ENCODE measurements at regions not wholly inside any gene's neighbourhood (a gene's known extent, or its start where the extent isn't known, plus 50 kb on each side); places are given as distances from the start of the nearest gene placed in this dataset.

DNA sequence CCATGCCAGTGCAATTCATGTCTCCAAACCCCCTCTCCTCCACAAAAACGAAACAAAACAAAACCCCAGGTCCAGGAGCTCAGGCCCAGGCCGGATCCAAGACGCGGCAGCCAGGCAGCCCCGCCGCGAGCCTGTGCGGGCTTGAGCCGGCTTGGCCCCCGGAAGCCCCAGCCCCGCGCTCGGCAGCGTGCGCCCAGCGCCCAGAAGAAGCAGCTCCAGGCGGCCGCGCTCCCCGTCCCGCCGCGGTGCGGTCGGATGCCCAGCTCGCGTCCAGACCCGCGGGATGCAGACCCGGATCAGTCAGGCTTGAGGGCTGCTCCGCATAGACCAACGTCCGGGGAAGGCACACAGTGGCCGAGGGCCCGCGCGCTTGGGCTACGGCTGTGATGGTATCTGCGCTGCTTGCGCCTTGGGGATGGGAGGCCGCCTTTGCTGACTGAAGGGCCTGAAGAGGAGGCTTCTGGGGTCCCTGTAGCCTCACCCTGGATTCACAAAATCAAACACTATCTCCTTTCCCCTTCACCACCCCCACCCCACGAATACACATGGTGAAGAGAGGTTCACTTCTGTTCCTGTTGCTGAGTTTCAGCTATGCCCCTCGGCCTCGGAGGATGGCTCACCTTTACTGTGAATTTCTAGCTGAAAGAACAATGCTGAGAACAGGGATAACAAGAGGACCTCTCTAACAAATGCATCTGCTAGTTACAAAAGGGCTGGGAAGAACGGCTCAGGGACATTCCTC lies 79.9 kb upstream of the EN2 start:
- no peak for TF ChIP-seq EP300 (IDR thresholded peaks at IDR 0.05)
- TF ChIP-seq, protein P1, sequence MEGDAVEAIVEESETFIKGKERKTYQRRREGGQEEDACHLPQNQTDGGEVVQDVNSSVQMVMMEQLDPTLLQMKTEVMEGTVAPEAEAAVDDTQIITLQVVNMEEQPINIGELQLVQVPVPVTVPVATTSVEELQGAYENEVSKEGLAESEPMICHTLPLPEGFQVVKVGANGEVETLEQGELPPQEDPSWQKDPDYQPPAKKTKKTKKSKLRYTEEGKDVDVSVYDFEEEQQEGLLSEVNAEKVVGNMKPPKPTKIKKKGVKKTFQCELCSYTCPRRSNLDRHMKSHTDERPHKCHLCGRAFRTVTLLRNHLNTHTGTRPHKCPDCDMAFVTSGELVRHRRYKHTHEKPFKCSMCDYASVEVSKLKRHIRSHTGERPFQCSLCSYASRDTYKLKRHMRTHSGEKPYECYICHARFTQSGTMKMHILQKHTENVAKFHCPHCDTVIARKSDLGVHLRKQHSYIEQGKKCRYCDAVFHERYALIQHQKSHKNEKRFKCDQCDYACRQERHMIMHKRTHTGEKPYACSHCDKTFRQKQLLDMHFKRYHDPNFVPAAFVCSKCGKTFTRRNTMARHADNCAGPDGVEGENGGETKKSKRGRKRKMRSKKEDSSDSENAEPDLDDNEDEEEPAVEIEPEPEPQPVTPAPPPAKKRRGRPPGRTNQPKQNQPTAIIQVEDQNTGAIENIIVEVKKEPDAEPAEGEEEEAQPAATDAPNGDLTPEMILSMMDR (IDR thresholded peaks at IDR 0.05): no peak
- TF ChIP-seq POLR2AphosphoS5 (IDR thresholded peaks at IDR 0.05): no peak
- no peak for TF ChIP-seq POLR2A (IDR thresholded peaks at IDR 0.05)

DNA sequence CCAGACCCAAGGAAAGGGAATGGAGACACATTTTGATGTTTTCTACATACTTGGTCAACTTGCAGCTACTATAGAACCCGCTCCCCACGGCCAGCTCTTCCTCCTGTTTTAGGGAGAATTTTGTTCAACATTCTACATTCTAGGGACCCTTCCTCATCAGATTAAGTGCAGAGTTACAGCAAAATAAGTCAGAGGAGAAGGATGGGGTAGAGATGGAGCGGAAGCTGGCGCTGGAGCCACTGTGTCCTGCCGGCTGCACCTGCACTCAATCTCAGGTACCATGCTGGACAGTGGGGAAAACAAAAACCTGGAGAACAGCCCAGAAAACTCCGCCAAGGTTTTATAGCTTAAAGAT lies 79.4 kb upstream of the EN2 start:
- WGBS, 2 donors: 3 to 12% methylated on average over 6 of the region's 6 CpGs
- Histone ChIP-seq H3K27ac (no peak overlapping the region), H3K36me3 (no peaks in the 10 kb centered on the region), H3K4me1 (peaks cover 0 to 57% (median 51%) of the 10 kb centered on the region in 4 donors), H3K9me3 (no peaks in the 10 kb centered on the region), H3K4me3 (no peak overlapping the region), H3K27me3 (peaks cover 90 to 100% (median 98%) of the 10 kb centered on the region in 3 donors)
- no peak for DNase-seq
- intact Hi-C loops (cut with DNase I): loop anchor here (10.0 kb wide), 1 partner anchor 116 kb away; no protein-coding TSS in a partner anchor
- TF ChIP-seq POLR2AphosphoS5 (IDR thresholded peaks at IDR 0.05) (no peak), POLR2A (IDR thresholded peaks at IDR 0.05) (no peak), EP300 (IDR thresholded peaks at IDR 0.05) (no peak)
- TF ChIP-seq, protein P1 (IDR thresholded peaks at IDR 0.05): no peak

More for the DNA sequence above, 79.9 kb upstream of the EN2 start:
- intact Hi-C loops (cut with DNase I): loop anchor here (10.0 kb wide), 1 partner anchor 117 kb away; no protein-coding TSS in a partner anchor
- Histone ChIP-seq H3K4me3 (peak overlapping the region in 3 of 4 donors; percentile 3 to 19 (median 11)), H3K4me1 (peaks cover 0 to 62% (median 56%) of the 10 kb centered on the region in 4 donors), H3K27ac (no peak overlapping the region), H3K27me3 (peaks cover 94 to 100% (median 98%) of the 10 kb centered on the region in 3 donors), H3K9me3 (no peaks in the 10 kb centered on the region), H3K36me3 (no peaks in the 10 kb centered on the region)
- 1 to 2% methylated on average over 45 of the region's 45 CpGs for WGBS, 2 donors
- no peak for DNase-seq

- 4 to 5% methylated on average over 10 of the region's 10 CpGs for WGBS, 2 donors
- no peak for DNase-seq
- no peak overlapping the region for H3K27ac ChIP-seq
- peaks cover 0 to 50% (median 44%) of the 10 kb centered on the region in 4 donors for H3K4me1 ChIP-seq
- peaks cover 83 to 100% (median 98%) of the 10 kb centered on the region in 3 donors for H3K27me3 ChIP-seq
- TF ChIP-seq EP300 (IDR thresholded peaks at IDR 0.05) (no peak), POLR2A (IDR thresholded peaks at IDR 0.05) (no peak), POLR2AphosphoS5 (IDR thresholded peaks at IDR 0.05) (no peak)
- TF ChIP-seq, protein P1 (IDR thresholded peaks at IDR 0.05): no peak
- no peak overlapping the region for H3K4me3 ChIP-seq
- no peaks in the 10 kb centered on the region for H3K36me3 ChIP-seq
- H3K9me3 ChIP-seq: no peaks in the 10 kb centered on the region
- intact Hi-C loops (cut with DNase I): loop anchor here (10.0 kb wide), 1 partner anchor 116 kb away; no protein-coding TSS in a partner anchor
These were observed 78.7 kb upstream of the EN2 start for GRCh38 chr7:155378959-155379871.

- Histone ChIP-seq H3K4me3 (no peak overlapping the region), H3K36me3 (no peaks in the 10 kb centered on the region), H3K4me1 (peaks cover 0 to 41% (median 33%) of the 10 kb centered on the region in 4 donors), H3K9me3 (no peaks in the 10 kb centered on the region), H3K27me3 (peaks cover 72 to 100% (median 94%) of the 10 kb centered on the region in 3 donors), H3K27ac (no peak overlapping the region)
- intact Hi-C loops (cut with DNase I): no loop called here
- 2% methylated on average over 18 of the region's 18 CpGs for WGBS, 2 donors
- TF ChIP-seq POLR2A (IDR thresholded peaks at IDR 0.05) (no peak), EP300 (IDR thresholded peaks at IDR 0.05) (no peak), POLR2AphosphoS5 (IDR thresholded peaks at IDR 0.05) (no peak)
- TF ChIP-seq, protein P1 (IDR thresholded peaks at IDR 0.05): peak; percentile 35 to 65 (median 50)
- peak; percentile 76 for DNase-seq
These were observed 77.6 kb upstream of the EN2 start for GRCh38 chr7:155380221-155380861.
